NCI-H774 (cell line): ENCODE measurements at regions not wholly inside any gene's neighbourhood (a gene's known extent, or its start where the extent isn't known, plus 50 kb on each side); places are given as distances from the start of the nearest gene placed in this dataset.
"Not testable (repeated sequence)": the region's sequence is repeated elsewhere in the genome, so short reads cannot be mapped to it uniquely, and the experiment has no call there.

Experiments
- DNase-seq: peaks from one replicate; lab custom pipeline; 2025; lab: John Stamatoyannopoulos, UW

DNA sequence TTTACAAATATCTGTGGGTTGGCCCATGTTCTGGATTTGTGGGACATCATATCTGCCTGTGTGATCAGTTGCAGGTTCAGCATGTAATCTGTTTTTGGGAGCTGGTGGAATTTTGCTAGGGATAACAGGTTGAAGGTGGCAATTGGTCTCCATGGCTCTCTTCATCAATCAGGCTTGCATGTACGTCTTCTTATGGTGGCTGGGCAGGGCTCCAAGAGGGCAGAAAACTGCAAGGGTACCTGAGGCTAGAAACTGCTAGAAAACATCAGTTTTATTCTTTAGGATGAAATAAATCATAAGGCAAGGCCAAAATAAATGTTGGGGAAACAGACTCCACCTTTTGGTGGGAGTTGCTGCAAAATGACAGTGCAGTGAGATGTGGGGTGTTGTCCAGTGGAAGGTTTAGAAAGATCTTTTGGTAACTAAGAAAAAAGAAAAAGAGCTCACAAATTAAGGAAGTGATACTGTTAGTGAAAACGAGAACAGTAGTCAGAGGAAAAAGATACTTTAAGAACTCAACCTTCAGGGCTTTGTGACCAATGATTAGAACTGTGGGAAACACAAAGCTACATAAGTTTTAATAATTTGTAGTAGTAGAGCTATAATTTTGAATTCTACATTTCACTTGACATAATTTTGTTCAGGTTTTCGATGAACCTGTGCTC, 300.7 kb upstream of the IZUMO3 start:
- no peak for DNase-seq

DNA sequence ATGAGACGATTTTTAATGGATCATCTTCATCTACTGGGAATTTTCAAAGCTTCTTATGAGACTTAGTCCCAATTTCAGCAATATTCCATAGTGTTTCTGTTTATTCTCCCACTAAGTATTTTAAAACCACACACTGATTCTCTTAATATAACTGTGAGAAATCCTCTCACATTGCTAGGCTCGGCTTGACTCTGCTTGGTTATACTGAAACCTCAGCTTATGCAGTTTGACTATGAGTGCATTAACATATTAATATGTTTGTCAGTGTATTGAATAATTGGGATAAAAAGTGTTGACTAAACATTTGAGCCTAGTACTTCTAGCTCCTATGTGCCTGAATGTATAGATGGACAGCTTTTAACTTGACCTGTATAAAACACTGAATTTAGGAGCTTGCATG, 298.5 kb upstream of the IZUMO3 start:
- DNase-seq: no peak

DNA sequence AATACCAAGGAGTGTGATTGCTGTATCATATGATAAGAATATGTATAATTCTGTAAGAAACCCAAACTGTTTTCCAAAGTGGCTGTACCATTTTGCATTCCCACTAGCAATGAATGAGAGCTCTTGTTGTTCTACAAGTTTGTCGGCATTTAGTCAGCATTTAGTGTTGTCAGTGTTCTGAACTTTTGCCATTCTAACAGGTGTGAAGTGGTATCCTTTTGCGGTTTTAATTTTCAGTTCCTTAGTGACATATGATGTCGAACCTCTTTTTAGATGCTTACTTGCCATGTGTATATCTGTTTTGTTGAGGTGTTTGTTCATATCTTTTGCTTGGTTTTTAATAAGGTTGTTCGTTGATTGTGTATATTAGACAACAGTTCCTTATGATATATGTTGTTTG, 296.3 kb upstream of the IZUMO3 start:
- DNase-seq: no peak

DNA sequence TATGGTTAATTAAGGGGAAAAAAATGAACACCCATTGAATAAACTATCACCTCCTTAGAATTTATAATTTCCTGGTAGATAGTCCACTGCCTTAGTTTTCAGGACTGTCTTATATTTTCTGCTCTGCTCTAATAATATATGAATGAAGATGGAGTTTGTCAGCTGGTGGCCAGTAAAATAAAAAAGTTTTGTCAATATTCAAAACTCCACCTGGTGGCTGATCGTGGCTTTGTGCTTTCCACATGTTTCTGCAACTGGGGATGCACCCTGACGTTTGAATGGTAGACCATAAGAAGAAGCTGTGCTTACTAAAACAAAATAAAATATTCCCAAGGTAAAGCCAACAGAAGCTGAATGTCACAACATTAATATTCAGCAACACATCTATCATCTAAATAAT, 286.6 kb upstream of the IZUMO3 start:
- no peak for DNase-seq

DNA sequence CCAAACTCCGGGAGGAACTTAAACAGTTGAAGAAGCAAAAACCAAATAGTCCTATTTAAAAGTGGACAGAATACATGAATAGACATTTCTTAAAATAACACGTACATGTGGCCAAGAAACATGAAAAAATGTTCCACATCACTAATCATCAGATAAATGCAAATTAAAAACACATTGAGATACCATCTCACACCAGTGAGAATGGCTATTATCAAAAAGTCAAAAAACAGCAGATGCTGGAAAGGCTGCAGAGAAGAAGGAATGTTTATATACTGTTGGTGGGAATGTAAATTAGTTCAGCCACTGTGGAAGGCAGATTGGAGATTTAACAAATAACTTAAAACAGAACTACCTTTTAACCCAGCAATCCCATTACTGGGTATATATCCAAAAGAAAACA, 283.0 kb upstream of the IZUMO3 start:
- DNase-seq: no peak

DNA sequence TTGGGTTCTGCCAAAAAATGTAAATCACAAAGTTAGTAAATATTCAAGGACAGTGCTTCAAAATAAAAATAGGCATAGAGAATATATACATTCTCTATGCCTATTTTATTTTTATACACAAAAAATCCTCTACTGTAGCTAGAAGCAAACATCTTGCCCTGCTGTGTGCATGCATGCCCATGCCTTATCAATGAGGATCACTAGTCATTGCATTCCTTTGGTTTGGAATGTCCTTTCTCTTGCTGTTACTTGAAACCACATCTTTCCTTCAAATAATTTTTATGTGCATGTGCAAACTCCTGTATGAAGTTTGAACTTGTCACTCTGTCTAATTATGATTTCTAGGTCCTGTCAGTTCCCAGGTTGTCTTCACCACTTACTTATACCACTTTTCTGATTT, 278.9 kb upstream of the IZUMO3 start:
- no peak for DNase-seq

DNA sequence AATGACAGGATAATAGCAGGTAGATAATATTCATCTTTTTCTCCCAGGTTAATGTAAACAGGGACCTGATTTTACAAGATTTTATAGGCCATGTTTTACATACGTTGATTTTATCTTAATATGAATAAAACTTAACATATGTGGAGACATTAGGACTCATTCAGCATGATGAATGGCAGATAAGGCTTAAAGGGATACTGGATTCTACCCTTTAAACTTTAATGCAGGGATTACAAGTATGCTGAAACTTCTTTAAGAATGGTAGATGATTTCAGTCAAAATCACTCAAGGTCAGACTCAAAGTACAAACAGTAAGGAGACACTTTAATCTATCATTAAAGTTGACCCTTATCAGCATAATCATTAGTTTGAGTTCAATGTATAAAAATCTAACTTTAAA, 274.5 kb upstream of the IZUMO3 start:
- DNase-seq: no peak

DNA sequence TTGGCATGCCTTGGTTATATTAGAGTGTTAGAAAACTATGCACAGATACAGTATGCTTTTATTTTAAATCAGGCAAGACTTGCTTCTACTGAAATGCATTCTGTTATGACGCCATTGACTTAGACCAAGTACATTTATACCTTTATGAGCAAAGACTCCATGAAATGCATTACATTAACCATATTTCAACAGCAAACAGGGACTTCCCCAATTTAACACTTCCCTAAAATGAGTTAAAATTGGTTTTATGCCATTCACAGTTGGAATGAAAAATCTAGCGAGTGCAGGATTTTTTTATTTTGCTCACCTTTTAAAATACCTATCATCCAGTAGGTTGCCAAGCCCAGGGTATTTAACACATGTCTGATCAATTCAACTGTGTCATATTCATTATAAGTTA, 272.1 kb upstream of the IZUMO3 start:
- no peak for DNase-seq

DNA sequence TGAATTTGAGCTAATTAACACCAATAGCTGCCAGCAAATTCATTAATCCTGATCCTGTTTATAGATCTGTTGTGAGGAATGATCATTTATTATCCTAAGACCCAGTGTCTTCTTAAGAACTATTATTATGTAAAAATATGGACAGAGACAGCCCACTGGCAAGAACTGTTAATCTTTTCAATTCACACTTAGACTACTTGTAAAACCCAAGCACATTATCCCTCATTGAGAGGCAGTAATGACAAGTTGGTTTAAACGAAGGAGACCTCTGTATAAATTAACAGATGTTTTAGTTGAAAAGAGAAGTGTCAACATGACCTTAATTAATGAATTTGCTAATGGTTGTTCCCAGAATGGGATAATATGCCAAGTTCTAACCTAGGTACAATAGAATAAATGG, 270.3 kb upstream of the IZUMO3 start:
- DNase-seq: no peak

DNA sequence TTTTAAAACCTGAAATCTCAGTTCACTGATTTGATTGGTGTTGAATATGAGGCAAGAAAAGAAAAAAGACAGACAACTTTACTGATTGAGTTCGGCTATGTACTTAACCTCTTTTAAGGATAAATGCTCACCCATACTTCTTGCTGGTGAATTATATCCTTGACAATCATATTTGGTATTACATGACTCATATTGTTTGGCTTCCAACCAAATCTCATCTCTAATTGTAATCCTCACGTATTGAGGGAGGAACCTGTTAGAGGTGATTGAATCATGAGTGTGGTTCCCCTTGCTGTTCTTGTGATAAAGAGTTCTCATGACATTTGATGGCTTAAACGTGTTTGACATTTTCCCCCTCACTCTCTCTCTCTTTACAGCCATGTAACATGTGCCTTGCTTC, 255.6 kb upstream of the IZUMO3 start:
- no peak for DNase-seq

DNA sequence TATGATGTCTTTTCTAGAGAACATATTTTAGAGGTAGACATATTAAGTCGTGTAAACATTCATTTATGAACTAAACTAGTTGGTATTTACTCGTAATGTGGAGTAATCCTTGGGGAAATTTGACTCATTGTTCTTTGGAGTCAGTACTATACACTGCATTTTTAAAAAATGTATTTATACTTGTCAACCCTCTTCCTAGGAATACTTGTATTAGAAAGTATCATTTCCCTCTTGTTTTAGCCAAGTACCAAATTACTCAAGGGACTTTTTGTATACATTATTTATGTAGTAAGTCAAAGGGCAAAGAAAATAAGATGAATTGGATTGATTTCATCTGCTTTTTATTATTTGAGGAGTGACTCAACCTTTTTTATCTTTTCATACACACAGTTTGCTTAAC, 248.1 kb upstream of the IZUMO3 start:
- DNase-seq: no peak

DNA sequence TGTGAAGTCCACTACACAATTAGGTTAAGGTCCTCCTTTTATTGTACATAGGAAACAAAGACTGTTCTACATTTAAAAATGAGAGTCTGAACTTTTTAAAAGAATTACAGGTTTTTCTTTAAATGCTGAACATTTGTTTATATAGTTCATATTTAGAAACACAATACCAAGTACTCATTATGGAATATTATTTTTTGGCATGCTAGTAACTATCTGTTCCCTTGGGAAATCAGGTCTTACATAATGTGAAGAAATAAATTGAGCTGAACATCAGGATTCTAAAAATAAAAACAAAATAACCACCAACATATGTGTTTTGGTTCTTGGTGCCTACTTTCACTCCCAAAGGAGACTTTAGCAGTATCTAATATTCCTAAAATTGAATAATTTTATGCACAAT, 230.5 kb upstream of the IZUMO3 start:
- no peak for DNase-seq

DNA sequence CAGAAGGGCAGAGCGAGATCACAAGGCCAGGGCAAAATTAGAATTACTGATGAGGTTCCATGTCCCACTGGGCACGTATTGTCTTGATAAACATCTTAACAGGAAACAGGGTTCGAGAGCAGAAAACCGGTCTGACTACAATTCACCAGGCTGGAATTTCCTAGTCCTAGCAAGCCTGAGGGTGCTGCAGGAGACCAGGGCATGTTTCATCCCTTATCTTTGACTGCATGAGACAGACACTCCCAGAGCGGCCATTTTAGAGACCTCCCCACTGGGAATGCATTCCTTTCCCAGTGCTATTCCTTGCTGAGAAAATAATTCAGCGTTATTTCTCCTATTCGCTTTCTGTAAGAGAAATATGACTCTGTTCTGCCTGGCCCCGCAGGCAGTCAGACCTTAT, 228.5 kb upstream of the IZUMO3 start:
- DNase-seq: not testable (repeated sequence)

DNA sequence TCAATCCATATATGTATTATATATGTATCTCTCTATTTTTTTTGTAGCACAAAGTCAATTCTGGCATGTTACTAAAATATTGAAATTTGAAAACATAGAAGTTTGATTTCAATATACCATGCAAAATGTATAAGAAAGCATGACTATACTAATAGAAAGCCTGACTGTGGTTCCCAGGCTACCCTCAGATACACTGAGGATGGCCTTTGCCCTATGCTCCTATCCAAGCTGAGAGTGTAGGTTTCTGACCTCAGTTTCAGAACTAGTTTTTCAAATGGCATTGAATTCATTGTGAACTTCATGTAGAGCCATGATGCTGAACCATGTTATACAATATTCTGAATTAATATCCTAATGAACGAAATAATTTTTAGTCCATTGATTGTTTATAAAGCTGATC, 220.4 kb upstream of the IZUMO3 start:
- DNase-seq: no peak

DNA sequence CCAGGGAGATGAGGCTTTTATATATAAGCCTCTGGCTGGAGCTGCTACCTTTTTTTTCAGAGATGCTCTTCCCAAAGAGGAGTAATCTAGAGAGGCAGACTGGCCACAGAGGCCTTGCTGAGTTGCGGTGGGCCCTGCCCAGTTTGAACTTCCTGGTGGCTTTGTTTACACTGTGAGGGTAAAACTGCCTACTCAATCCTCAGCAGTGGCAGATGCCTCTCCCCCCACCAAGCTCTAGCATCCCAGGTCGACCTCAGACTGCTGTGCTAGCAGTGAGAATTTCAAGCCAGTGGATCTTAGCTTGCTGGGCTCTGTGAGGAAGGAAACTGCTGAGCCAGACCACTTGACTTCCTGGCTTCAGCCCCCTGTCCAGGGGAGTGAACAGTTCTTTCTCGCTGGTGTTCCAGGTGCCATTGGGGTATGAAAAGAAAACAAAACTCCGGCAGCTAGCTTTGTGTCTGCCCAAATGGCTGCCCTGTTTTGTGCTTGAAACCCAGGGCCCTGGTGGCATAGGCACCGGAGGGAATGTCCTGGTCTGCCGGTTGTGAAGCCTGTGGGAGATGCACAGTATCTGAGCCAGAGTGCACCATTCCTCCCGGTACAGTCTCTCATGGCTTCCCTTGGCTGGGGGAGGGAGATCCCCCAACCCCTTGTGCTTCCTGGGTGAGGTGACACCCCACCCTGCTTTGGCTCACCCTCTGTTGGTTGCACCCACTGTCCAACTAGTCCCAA, 219.5 kb upstream of the IZUMO3 start:
- no peak for DNase-seq

DNA sequence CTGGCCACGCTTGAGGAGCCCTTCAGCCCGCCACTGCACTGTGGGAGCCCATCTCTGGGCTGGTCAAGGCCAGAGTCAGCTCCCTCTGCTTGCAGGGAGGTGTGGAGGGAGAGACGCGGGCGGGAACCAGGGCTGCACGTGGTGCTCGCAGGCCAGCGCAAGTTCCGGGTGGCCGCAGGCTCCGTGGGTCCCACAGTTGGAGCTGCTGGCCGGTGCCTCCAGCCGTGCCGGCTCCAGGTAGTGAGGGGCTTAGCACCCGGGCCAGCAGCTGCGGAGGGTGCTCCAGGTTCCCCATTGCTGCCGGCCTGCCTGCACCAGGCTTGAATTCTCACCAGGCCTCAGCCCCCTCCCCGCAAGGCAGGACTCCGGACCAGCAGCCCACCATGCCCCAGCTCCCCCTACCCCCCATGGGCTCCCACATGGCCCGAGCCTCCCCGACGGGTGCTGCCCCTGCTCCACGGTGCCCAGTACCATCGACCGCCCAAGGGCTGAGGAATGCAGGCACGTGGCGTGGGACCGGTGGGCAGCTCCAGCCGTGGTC, 192.8 kb upstream of the IZUMO3 start:
- no peak for DNase-seq

DNA sequence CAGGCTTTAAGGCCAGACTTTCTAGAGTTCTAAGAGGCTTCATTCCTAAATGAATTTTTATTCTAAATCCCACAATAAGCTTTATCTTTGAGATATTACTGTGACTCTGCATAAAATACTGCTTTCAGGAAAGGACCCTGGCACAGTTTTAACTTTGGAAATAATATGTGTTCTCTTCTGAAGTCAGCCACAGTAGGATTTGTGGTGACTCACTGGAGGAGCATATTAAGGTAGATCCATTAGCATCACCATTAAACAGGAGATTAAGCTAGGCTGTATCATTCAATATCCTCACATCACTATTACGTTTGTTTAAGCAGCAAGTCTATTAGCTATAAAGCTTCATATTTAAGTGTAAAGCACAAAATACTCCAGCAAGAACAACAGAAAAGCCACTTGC, 186.1 kb upstream of the IZUMO3 start:
- no peak for DNase-seq

DNA sequence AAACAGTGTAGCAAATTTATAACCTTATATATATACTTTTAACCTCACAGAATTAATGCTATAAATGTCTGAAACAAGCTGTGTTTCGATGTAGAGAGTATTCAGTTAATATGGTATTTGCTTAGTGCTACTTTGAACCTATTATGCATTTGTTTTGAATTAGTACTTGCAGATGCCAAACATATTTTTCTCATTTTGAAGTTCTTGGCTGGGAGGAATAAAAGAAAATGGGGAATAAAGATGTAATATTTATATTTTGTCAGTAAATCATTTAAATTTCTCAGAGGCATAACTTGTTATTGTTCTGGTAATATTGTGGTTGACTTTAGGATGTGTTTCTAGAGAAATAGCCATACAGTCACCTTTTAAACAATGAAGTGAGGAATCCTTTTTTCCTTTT, 175.9 kb upstream of the IZUMO3 start:
- no peak for DNase-seq

DNA sequence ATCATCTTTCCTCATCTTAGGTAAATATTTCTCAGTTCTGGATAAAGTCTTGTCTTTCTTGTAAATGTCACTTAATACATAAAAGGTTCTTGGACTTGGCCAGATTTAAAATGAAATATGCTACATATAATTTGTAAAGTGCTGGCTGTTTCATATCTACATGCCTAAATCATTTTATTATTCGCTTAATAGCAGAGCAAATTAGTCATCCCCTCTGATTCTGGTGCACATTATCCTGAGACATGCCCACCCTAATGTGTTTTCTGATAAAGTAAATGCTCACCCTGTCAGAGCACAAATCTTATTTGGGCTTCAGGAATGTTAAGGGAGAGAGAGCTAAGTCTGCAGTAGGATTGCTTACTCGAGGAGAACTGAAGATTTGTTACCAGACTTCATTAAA, 166.5 kb upstream of the IZUMO3 start:
- no peak for DNase-seq

DNA sequence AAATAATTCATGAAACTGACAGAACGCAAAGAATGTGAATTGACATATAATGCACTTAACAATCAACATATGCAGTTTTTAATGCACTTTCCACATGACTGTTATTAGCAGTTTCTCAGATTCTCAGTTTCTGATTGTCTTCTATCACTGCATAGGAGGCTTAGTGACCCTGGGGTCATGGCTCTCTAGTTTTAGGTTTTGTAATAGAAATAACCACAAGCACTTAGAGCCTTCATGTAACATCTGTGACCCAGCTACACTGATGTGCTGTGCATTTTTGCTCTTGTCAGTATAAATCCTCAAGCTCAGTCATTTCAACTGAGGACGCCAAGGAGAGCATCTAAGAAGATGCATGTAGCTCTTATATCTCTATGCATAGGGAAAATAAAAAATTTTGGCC, 163.1 kb upstream of the IZUMO3 start:
- DNase-seq: no peak

DNA sequence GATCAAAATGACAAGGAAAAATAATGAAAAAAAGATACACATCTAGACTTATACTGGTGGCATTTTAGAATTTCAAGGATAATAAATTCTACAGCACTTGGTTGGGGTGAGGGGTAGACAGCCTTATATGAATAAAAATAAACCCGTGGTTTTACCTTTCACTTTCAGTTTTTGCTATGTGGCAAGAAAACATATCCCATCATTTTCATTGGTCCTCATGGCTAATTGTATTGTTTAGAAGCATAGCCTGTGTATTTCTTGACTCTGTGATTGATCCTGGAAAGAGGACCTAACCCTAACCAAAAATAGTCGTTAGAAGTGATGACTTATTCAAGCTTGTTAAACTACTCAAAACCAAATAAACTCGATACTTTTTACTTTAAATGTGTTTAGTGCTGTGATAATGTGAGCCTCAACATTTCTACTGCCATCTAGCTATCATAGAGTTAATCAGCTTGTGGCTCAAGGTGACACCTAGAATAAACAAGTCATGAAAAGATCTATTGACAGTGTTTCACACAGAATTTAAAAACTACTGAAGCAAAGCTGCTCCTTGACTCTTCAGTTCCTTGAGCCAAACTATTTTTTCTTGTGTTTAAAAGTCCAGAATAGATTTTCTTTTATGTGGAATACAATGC, 153.3 kb upstream of the IZUMO3 start:
- DNase-seq: no peak

DNA sequence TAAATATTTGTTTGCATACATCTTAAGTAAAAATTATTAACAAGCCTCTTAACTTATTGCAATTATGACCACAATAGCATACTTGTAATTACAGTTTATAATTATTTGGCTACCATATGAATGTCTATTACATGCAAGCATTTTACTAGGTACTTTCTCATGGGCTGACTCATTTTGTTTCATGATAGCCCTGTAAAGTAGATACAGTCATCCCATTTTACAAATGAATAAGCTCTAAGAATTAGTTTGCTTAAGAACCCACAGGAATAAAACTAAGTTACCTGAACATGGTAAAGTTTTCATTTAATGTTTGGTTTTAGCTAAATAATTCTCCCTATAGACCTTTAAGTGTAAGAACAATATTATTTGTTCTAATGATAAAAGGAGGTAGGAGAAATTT, 126.6 kb upstream of the IZUMO3 start:
- no peak for DNase-seq

DNA sequence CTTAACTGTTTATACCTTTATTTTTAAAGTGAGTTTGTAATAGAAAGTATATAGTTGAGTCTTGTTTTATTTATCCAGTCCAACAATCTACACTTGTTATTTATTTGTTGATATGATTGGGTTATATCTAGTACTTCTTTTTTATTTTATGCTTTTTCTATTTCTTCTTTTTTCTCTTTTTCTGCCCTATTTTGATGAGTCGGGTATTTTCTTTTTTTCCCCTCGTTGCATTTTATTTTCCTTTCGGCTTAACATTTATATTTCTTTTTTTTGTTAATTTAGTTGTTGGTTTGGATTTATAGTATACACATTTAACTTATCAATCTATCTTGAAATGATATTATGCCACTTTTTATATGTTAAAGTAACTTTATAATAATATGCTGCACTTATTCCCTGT, 111.7 kb upstream of the IZUMO3 start:
- no peak for DNase-seq
